Fibroblast of pulmonary artery (primary cell): ENCODE measurements at regions not wholly inside any gene's neighbourhood (a gene's known extent, or its start where the extent isn't known, plus 50 kb on each side); places are given as distances from the start of the nearest gene placed in this dataset.

ENCODE experiments used
- DNase-seq: peaks from one replicate; pipeline ENCODE4 v3.0.0-alpha.2; 2010; ENCODE audit warnings: low read depth
- H3K4me3 ChIP-seq: replicated peaks from 2 replicates; pipeline ENCODE4 v1.5.1; 2011; ENCODE audit warnings: low read depth, mild to moderate bottlenecking, control low read depth, low read length, moderate library complexity
- TF ChIP-seq, protein P1 (sequence below): IDR thresholded peaks from 2 replicates; pipeline ENCODE4 v1.5.1; 2011; ENCODE audit warnings: mild to moderate bottlenecking, control low read depth, low read length, inconsistent platforms; ENCODE audit errors: missing control alignments

- H3K4me3 ChIP-seq = no peak overlapping the region
- no peak for DNase-seq
- TF ChIP-seq, protein P1, sequence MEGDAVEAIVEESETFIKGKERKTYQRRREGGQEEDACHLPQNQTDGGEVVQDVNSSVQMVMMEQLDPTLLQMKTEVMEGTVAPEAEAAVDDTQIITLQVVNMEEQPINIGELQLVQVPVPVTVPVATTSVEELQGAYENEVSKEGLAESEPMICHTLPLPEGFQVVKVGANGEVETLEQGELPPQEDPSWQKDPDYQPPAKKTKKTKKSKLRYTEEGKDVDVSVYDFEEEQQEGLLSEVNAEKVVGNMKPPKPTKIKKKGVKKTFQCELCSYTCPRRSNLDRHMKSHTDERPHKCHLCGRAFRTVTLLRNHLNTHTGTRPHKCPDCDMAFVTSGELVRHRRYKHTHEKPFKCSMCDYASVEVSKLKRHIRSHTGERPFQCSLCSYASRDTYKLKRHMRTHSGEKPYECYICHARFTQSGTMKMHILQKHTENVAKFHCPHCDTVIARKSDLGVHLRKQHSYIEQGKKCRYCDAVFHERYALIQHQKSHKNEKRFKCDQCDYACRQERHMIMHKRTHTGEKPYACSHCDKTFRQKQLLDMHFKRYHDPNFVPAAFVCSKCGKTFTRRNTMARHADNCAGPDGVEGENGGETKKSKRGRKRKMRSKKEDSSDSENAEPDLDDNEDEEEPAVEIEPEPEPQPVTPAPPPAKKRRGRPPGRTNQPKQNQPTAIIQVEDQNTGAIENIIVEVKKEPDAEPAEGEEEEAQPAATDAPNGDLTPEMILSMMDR = no peak
These were observed 529.6 kb downstream of the ADGRL2 start for GRCh38 chr1:82330330-82330729.

- DNase-seq = no peak
- no peak overlapping the region for H3K4me3 ChIP-seq
- TF ChIP-seq, protein P1 = no peak
These were observed 528.5 kb downstream of the ADGRL2 start for GRCh38 chr1:82329226-82329625.

GRCh38 chr1:82323144-82323841 lies 522.6 kb downstream of the ADGRL2 start:
- TF ChIP-seq, protein P1 = no peak
- H3K4me3 ChIP-seq = no peak overlapping the region
- no peak for DNase-seq

GRCh38 chr1:82321794-82322193 lies 521.1 kb downstream of the ADGRL2 start:
- peak; percentile 24 for DNase-seq
- no peak overlapping the region for H3K4me3 ChIP-seq
- TF ChIP-seq, protein P1 = no peak

DNA sequence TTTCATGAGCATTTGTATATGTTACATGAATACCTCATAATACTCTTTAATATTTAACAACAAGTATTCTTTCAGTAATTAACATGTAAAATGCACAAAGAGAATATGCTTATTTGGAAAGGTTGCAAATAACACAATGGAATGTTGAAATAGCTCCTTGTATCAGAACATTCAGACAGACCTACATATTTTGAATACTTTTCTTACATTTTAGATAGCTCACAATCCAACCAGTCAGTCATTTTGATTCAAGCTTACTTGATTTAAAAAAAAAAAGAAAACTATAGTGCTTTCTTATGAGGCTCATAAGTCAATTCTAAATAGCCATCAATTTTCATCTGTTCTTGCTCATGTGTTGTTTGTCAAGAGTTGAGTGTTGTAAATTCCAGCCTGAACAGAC lies 518.8 kb downstream of the ADGRL2 start:
- H3K4me3 ChIP-seq = no peak overlapping the region
- DNase-seq = peak; percentile 65

GRCh38 chr1:82318921-82319320 lies 518.2 kb downstream of the ADGRL2 start:
- TF ChIP-seq, protein P1 = no peak
- DNase-seq = peak; percentile 58
- no peak overlapping the region for H3K4me3 ChIP-seq

More for the DNA sequence above, 518.8 kb downstream of the ADGRL2 start:
- TF ChIP-seq, protein P1 = no peak

DNA sequence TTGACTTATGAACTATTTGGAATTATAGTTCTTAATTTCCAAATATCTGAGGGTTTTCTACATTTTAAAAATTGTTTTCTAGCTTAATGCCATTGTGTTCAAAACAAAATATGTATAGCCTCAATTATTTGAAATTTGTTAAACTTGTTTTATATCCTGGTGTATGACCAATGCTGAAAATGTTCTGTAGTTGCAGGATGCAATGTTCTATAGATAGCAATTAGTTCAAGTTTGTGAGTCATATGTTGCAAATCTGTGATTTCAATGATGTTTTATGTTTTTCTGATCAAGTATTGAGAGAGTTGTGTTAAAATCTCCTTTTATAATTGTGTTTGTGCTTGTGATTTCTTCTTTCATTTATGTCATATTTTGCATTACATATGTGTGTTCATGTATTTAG lies 517.5 kb downstream of the ADGRL2 start:
- TF ChIP-seq, protein P1 = no peak
- peak; percentile 48 for DNase-seq
- H3K4me3 ChIP-seq = no peak overlapping the region
